HG02763 (cell line): ENCODE measurements at regions not wholly inside any gene's neighbourhood (a gene's known extent, or its start where the extent isn't known, plus 50 kb on each side); places are given as distances from the start of the nearest gene placed in this dataset.

Experiments used
- ATAC-seq: cut with Tn5 transposase; IDR thresholded peaks from one replicate; pipeline ENCODE4 v1.9.1; 2021; ENCODE audit warnings: mild to moderate bottlenecking, moderate library complexity; ENCODE audit not compliant: unreplicated experiment

DNA sequence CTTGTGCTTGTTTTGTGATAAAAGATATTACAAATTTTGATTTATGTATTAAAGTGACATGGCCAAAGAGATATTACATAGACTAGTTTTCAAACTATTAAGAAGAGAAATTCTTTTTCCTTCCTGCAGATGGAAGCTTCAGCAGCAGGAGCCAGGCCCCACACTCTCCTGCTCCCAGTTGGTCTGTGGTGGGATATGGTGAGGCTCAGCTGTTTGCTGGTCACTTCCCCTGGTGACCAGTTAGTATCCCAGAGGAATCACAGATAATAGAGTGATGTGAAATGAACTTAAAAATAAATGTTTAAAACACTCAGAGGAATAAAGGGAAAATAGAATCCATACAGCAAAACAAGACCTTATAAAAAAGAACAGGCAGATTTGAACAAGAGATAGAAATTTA lies 154.7 kb downstream of the KTN1 start:
- ATAC-seq, result no peak

DNA sequence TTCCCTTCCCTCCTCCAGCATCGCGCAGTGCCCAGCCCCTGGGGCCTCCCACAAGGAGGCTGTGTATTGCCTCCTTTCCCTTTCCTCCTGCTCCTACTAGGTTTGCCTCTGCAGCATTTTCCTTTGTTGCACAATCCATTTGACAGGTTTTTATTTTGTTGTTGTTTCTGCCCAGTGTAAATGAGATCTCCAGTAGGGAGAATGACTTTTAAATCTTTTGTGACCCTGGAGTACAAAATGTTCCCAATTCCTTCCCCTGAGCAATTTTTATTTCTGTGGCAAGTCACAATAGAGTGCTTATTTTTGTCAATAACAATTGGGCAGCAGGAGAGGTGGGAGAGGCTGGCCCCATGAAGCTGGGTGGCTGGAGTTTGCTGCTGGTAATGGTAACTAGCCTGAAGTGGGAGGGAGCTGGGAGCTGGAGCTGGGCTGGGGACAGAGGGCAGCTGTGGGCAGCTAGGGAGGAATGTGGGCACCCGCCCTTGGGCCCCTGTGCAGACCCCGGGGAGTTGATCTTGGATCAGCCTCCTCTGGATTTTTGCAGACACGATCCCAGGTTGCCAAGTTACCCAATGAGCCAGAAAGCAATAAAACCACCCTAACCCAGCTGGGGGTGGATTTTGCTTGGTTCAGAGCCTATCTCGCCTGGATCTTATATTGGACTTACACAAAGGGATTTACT lies 160.1 kb downstream of the KTN1 start:
- ATAC-seq, result no peak

DNA sequence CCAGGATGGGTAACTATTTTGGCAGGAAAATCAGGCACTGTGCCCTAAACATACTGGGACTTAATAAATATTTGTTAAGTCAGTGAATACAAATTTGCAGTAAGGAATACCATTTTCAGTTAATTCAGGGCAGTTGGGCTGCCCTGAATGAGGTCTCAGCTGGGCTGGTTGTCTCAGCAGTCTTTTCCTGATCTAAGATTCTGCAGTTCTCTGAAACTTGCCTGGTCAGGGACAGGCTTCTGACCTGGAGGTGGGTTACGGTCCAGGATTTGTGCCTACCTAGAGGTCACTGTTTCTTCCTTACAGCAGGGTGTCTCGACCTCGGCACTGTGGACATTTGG lies 160.6 kb downstream of the KTN1 start:
- no peak for ATAC-seq

DNA sequence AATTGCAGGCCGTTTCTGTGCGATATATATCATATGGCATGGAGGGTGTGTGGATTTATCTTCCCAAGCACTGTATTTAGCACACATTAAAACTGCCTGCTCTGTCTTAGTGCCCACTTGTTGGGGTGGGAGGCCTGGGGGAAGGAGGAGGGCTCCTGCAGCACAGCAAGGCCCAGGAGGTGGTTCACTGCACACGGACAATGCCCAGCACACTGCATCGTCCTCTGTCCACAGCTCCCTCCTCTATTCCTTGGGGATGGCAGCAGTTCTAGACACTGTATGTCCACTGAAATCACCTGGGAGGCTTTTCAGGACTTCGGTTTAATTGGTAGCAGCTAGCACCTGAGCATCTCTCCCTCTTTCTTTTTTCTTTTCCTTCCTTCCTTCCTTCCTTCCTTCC lies 161.2 kb downstream of the KTN1 start:
- no peak for ATAC-seq

DNA sequence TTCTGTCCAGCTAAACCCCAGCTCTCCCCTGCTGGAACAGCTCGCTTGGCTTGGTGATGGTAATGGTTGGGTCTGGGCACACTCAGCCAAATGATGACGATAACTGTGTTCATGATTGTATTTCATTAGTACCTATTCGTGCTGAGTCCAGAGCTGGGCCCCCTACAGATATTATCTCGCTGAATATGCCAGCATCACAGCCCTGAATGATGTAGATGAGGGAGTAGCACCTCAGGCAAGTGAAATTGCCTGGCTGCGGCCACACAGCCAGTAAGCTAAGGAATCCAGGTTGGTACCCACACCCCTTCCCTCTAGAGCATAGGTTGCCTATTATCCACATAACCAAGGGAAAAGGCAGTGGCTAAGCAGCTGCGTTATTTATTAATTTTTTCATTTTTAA lies 163.5 kb downstream of the KTN1 start:
- ATAC-seq, result no peak

DNA sequence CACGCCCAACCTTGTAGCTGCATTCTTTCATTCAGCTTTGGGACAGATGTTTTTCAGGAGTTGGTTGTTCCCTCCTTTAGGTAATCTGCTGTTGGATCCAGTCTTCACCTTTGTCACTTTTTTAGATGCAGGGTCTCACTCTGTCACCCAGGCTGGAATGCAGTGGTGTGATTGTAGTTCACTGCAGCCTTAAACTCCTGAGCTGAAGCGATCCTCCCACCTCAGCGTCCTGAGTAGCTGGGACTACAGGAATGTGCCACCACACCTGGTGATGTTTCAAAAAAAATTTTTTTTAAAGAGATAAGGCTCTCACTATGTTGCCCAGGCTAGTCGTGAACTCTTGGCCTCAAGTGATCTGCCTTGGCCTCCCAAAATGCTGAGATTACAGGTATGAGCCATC lies 164.3 kb downstream of the KTN1 start:
- no peak for ATAC-seq

DNA sequence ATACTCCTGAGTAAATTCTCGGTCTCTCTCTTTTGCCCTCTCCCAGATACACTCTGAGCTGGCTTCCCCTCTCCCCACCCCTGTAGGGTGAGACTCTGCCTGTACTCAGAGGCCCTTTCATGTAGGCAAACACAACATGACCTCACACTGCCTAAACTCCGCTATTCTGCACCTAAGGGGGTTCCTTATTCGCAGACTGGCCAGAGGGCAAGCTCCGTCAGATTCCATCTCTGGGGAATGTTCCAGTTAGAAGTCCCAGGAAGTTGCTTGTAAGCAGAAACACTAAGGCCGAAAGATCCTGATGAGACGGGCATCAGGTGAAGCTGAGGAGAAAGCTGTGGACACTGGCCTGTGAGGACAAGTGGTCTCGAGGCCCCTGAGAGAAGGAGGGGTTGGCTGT lies 165.9 kb downstream of the KTN1 start:
- ATAC-seq, result no peak

DNA sequence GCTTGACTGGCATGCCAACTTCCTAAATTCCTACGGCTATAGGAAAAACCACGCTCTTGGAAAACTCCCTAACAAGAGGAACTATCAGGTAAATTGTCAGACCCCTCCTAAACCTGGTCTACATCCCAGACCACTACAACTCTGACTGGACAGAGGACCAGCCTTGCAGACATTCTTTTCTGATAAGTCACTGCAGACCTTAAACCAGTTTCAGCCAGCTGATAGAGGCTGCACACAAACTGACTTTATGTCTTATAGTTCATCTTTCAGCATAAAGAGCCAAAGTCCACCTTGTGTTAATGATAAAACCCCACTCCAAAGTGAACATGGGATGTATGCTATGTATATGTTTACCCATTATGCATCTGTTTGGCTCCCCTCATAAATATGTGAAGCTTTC lies 166.6 kb downstream of the KTN1 start:
- ATAC-seq, result no peak

DNA sequence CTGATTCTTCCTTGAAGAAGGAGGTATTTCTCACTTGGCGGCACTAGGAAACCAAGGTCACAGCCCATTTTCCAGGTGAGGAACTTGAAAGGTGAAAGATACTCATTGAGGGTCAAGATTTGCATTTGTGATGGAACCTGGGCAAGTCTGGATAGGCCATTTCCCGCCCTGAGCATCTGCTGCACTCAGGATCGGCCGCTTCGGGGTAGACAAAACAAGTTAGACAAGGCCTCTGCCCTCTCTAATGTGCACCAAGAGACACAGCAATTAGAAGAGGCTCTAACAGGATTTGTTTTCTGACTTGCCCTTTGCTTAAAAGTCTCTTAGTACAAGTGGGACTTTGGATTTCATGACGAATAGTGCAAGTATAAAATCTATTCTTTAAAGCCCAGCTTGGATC lies 167.2 kb downstream of the KTN1 start:
- no peak for ATAC-seq

DNA sequence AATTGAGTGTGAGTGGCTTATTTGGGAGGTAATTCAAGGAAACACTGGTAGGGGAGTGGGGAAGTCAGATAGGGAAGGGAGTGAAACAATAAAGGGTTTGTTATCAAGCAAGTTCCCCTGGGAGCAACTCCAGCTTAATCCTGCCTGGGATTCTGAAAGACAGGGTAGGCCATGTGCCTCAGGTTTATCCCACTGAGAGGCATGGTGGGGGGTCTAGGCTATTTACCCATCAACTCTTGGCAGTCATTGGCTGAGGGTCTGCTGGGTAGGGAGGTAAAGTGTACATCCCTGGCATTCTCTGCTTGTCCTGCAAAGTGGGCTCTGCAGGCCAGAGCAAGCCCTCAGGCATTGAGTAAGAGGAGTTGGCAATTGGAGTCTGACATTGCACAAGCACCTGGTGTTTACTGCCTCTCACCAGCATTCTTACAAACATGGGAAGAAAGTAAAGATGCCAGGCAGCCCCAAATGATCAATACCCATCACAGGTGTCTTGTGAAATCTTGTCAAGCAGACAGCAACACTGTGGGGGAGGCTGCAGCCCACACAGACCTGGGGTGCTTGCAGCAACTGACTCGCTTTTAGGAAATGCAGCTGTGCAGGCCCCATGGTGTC lies 169.3 kb downstream of the KTN1 start:
- ATAC-seq, result no peak

DNA sequence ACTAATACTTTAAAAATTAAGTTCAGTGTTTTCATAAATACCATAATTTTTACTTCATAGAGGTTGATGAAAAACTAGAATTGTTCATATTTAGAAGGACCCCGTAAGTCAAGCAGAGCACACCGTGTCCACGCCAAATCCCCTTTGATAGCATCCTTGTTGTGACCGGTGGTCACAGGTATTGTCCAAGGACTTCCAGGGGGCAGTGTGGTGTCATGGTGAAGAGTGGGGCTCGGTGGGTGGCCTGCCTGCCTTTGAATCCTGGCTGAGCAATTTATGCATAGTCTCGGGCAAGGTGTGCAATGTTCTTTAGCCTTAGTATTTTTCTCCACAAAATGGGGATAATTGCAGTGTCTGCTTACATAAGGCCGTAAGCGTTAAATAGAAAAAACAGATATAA lies 169.9 kb downstream of the KTN1 start:
- no peak for ATAC-seq

DNA sequence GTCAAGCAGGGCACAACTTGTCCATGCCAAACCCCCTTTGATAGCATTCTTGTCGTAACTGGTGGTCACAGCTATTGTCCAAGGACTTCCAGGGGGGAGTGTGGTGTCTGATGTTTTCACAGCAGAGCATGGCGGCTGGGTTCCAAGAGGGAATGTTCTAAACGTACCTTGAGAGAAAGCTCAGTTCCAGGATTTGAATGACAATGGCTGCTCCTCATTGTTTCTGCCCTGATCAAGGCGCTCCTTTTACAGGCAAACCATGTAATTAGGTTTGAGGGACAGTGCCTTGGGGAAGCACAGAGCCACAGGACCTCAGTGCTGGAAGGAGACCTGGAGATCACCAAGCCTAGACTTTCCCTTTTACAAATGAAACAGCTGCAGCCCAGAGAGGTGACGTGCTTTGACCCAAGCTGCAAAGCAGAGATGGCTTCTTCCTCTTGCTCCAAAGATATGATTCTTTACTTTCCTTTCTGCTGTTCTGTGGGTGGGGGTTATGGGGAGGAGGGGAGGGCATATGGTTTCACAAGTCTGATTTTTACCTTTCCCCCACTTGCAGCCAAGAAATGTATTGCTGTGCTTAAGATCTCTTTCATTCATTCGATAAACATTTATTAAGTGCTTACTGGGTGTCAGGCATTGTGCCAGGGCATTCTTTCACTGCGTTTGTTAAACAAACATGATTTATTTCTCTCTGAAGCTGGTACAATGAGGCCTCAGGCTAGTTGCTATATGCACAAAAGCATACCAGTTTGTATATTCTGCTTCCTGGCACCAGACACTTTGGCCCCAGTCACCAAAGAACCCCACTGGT lies 172.8 kb downstream of the KTN1 start:
- no peak for ATAC-seq

DNA sequence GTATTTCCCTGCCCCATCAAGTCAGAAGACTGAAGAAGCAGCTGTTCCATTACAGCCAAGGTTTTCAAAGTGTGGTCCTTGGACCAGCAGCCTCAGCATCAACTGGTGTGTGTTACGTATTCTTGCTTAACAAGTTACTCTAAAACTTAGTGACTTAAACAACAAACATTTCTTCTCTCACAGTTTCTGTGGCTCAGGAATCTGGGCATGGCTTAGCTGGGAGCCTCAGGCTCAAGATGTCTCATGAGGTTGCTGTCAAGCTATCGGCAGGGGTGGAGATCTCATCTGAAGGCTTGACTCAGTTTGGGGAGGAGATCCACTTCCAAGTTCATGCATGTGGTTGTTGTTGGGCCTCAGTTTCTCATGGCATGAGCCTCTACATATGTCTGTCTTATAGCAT lies 174.5 kb downstream of the KTN1 start:
- no peak for ATAC-seq

DNA sequence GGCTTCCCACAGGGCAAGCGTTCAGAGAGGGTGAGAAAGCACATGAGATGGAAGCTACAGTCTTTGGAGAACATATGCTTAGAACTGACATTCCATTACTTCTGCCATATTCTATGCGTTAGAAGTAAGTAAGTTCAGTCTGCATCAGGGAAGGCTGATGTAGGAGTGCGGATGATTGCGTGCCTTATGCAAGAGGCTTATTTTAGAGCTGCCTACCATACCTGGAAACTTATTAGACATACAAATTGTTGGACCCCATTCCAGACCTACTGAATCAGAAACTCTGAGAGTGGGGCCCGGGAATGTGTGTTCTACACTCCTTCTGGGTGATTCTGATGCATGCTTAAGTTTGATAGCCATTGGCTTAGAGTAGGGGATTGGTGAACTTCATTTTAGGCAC lies 174.9 kb downstream of the KTN1 start:
- no peak for ATAC-seq

DNA sequence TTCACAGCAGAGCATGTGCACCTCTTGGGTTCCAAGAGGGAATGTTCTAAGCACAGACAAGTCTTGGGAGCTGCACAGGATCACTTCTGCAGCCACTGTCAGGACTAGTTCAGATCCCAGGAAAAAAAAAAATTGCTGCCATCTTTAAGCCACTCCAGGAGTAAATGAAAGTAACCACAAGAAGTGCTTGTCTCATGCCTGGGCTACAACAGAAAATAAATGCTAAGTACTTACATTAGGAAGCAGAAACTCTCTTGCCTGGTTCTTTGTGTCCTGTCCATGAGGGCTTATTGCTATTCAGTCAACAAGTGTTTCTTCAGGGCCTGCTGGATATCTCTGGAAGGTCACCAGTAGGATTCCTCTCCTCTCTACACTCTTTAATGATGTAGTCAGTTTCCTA lies 176.1 kb downstream of the KTN1 start:
- no peak for ATAC-seq

DNA sequence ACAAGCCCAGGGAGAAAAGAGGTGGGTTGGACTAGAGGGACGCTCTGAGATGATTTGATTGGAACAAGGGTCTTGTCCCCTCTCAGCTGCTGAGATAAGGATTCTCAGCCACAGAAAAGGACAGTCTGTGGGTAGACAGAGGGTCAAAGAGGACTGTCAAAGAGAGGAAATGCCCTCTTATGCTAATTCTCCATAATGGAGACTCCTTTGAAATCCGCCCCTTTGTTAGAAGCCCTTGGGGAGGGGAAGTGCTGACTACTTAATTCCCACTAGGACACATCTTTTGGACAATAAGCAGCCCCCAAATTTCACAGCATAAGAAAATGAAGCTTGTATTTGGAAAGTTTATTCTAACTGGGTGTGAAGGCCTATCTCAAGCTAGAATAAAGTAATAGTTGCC lies 176.6 kb downstream of the KTN1 start:
- no peak for ATAC-seq

DNA sequence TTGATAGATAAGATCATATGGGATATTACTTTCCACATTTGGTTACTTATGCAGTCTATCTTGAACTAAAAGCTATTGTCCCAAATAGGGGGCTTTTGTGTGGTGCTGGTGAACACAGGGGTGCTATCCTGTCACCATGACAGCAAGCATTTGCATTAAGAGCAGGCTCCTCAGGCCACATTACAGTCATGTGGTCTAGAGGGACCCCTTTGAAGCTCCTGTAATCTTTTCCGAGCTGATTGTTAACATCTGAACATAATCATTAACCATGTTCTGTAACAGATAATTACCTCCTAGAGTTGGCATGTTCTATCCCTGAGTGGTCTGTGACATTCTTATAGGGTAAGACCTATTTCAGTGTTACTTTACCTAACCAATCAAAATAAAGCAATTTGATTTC lies 178.8 kb downstream of the KTN1 start:
- no peak for ATAC-seq

DNA sequence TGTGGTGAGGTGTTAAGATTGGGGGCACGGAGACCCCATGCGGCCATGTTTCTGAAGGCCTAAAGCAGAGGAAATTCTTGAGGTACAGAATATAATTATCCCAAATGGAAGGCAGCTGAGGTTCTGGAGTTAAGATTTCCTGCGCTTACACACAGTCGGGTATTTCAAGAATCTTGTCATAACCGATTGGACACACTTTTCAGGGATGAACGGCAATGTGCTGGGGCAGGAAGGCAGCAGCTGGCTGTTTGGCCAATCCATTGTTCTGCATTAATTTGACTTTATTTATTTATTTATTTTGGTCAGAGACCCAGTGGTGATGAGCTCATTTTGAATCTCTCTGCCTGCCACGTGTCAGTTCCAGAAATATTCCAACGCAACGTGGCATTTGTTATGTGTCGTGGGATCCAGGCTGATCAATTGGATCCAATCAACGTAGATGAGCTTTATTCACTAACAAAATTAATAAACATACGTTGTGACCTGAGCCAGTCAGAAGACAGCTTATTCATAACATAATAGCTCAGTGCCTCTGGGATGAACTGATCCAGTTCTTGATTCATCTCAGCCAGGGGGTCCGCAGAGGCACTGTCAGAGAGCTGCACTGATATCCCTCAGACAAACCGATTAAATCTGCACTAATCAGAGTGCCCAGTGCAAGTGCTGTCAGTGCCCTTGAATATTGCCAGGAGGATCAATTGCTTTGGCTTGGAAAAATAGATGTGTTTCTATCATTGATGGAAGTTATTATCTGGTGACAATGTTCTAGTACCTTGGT lies 181.0 kb downstream of the KTN1 start:
- no peak for ATAC-seq

DNA sequence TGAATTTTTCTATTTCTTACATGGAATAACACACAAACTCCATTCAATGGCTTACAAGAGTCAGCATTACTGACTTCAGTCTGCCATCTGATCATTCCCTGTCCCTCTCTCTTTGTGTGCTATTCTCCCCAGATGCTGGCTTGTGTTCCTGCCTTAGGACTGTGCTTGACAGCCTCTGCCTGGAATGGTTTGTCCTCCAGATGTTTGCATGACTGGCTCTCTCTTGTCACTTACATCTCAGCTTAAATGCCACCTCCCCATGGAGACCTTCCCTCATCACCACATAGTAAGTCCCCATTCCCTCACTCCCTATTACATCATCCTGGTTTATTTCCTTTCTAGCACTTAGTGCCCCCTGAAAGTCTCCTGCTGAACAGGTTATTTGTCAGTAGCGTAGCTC lies 181.6 kb downstream of the KTN1 start:
- no peak for ATAC-seq

DNA sequence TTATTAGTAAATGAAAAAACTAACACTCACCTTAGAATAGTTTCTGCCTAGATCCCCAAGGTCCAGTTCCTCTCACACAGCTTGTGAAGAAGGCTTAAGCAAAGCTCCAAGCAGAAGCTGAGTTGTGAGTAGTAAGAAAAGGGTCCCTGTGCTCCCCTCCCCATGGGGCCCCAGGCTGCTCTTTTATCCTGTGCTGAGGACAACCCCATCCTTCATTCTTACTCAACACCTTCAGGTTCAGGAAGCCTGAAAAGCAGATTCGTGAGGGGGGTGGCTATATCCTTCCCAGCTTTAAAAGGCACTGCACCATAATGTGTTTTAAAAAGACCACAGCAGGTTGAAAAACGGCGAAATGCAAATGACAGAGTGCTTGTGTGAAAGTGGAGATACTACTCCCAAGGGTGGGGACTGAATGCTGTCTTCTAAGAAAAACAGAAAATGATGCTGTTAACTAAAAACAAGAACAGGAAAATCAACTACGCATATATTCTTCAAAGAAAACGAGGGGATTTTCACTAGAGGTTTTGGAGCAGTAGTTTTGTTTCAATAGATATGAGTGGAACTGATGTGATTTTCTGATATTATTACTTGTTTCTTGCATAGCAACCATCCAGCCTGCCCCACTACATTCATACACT lies 182.7 kb downstream of the KTN1 start:
- no peak for ATAC-seq

DNA sequence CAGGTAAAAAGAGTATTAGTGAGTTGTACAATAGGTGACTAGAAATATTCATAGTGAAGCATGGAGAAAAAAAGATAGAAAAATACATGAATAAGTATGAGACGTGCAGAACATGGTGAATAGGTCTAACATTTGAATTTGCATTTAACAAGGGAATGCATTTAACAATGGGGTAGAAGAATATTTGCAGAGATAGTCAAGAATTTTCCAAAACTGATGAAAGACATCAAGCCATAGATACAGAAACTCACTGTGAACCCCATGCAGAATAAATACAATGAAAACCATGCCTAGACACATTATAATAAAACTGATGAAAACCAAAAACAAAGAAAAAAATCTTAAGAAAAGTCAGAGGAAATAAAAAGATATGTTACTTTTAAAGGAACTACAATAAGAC lies 184.8 kb downstream of the KTN1 start:
- ATAC-seq, result no peak
